Cardiac fibroblast (primary cell): ENCODE measurements at regions not wholly inside any gene's neighbourhood (a gene's known extent, or its start where the extent isn't known, plus 50 kb on each side); places are given as distances from the start of the nearest gene placed in this dataset.
"Not testable (repeated sequence)": the region's sequence is repeated elsewhere in the genome, so short reads cannot be mapped to it uniquely, and the experiment has no call there.

Experiments used
- DNase-seq, 2 donors: peaks; one replicate each; pipeline versions ENCODE4 v3.0.0 to v3.0.0-alpha.2; 2010; ENCODE audit warnings: low read depth in 2 of 2
- H3K4me3 ChIP-seq, 2 donors: replicated peaks in 1 of 2; 1 replicate in 1 of 2; 2 replicates in 1 of 2; pipeline ENCODE4 v1.5.1; 2011; ENCODE audit warnings: low read depth in 2 of 2, low read length in 2 of 2, mild to moderate bottlenecking in 2 of 2, moderate library complexity in 1 of 2
- TF ChIP-seq, protein P1 (sequence below): IDR thresholded peaks from one replicate; pipeline ENCODE4 v1.5.1; 2011; ENCODE audit warnings: low read depth, mild to moderate bottlenecking, low read length, inconsistent platforms

DNA sequence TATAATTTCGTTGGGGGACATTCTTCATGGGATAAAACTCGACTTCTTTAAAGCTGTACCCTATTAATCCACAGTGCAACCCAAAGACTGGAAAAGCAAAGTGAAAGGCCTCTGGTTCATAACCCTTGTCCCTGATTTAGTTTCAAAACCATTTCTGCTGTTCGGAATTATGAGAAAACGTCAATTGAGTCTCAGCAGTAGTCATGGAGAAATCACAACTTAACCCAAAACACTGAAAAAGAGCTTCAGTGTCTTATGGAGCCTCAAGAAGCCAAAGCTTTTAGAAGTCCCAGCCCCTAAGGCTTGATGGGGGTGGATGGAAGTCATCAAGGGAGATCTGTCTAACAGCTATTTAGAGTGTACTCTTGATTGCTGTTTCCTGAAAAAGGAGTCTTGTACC lies 73.5 kb upstream of the VCAM1 start:
- TF ChIP-seq, protein P1, sequence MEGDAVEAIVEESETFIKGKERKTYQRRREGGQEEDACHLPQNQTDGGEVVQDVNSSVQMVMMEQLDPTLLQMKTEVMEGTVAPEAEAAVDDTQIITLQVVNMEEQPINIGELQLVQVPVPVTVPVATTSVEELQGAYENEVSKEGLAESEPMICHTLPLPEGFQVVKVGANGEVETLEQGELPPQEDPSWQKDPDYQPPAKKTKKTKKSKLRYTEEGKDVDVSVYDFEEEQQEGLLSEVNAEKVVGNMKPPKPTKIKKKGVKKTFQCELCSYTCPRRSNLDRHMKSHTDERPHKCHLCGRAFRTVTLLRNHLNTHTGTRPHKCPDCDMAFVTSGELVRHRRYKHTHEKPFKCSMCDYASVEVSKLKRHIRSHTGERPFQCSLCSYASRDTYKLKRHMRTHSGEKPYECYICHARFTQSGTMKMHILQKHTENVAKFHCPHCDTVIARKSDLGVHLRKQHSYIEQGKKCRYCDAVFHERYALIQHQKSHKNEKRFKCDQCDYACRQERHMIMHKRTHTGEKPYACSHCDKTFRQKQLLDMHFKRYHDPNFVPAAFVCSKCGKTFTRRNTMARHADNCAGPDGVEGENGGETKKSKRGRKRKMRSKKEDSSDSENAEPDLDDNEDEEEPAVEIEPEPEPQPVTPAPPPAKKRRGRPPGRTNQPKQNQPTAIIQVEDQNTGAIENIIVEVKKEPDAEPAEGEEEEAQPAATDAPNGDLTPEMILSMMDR = no peak
- no peak for DNase-seq
- H3K4me3 ChIP-seq = no peak overlapping the region

DNA sequence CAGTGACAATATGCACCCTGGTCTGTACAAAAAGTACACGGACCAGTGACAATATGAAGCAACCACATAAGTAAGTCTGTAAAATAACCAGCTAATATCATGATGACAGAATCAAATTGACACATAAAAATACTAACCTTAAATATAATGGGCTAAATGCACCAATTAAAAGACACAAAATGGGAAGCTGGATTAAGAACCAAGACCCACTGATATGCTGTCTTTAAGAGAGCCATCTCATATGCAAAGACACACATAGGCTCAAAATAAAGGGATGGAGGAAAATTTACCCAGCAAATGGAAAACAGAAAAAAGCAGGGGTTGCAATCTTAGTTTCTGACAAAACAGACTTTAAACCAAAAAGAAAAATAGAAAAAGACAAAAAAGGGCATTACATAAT lies 70.4 kb upstream of the VCAM1 start:
- TF ChIP-seq, protein P1 = no peak
- DNase-seq = no peak
- no peak overlapping the region for H3K4me3 ChIP-seq

- TF ChIP-seq, protein P1 = no peak
- H3K4me3 ChIP-seq = no peak overlapping the region
- DNase-seq = peak in 1 of 2 donors; percentile 51
These were observed 61.4 kb upstream of the VCAM1 start for GRCh38 chr1:100657876-100658715.

DNA sequence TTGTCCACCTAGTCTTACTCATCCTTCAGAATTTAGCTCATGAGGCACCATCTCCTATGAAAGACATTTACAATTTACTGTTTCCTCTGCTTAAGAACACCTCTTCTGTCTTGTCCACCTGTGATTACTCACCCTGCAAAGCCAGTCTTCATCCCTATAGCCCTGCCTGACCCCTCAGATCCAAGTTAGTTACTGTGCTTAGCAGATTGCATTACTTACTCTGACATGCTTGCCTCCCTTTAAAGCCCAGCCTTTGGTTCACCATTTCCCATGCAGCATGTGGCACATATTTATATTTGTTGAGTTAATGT lies 60.9 kb upstream of the VCAM1 start:
- DNase-seq = no peak
- TF ChIP-seq, protein P1 = no peak
- H3K4me3 ChIP-seq = no peak overlapping the region

GRCh38 chr1:100661176-100661575 lies 58.4 kb upstream of the VCAM1 start:
- TF ChIP-seq, protein P1 = no peak
- no peak overlapping the region for H3K4me3 ChIP-seq
- no peak for DNase-seq

DNA sequence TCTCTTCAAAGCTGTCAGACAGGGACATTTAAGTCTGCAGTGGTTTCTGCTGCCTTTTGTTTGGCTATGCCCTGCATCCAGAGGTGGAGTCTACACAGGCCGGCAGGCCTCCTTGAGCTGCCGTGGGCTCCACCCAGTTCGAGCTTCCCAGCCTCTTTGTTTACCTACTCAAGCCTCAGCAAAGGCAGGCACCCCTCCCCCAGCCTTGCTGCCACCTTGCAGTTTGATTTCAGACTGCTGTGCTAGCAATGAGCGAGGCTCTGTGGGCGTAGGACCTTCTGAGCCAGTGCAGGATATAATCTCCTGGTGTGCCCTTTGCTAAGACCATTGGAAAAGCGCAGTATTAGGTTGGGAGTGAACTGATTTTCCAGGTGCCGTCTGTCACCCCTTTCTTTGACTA lies 51.0 kb upstream of the VCAM1 start:
- not testable (repeated sequence) for DNase-seq, H3K4me3 ChIP-seq
